Esophagus muscularis mucosa (tissue), 4 donors: ENCODE measurements at regions not wholly inside any gene's neighbourhood (a gene's known extent, or its start where the extent isn't known, plus 50 kb on each side); places are given as distances from the start of the nearest gene placed in this dataset.

Experiments
- EP300 ChIP-seq: sonication (generic); formaldehyde crosslinking; IDR thresholded peaks from one replicate; pipeline ENCODE4 v1.6.1; 2017; ENCODE audit warnings: antibody characterized with exemption
- POLR2A ChIP-seq: fragments of 450-650 bp; IDR thresholded peaks from one replicate; pipeline ENCODE4 v1.6.1; 2017; ENCODE audit warnings: antibody characterized with exemption, moderate library complexity, mild to moderate bottlenecking, low read depth
- POLR2AphosphoS5 ChIP-seq, 2 donors: sonication (generic); formaldehyde crosslinking; IDR thresholded peaks; one replicate each; pipeline ENCODE4 v1.6.1; 2017; ENCODE audit warnings: antibody characterized with exemption in 2 of 2
- TF ChIP-seq, protein P1 (sequence below), 3 experiments: fragments of 200-600 bp in 2 of 3; fragments of 450-650 bp in 1 of 3; sonication (generic) in 2 of 3; IDR thresholded peaks; one replicate each; pipeline ENCODE4 v1.5.1; 2017 to 2019; ENCODE audit warnings: antibody characterized with exemption in 3 of 3, mild to moderate bottlenecking in 2 of 3, moderate library complexity in 1 of 3

DNA sequence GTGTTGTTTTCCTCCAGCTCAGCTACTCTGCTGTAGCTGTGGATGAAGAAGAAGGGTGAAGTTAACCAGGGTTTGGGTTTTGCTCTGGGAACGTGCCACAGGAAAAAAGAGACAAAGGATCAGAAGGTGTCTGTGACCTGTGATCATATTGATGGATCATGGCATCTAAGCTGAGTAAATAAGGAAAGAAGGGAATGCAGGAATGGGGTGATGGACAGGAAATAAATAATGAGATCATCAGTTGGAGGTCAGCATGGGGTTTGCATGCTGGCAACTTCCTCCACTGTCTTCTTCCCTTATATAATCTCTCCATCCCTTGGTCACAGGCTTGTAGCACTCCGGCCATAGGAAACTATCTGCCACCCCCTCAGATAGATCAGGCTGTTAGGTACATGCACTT is 430.3 kb upstream of the PDE3A start:
- TF ChIP-seq, protein P1, sequence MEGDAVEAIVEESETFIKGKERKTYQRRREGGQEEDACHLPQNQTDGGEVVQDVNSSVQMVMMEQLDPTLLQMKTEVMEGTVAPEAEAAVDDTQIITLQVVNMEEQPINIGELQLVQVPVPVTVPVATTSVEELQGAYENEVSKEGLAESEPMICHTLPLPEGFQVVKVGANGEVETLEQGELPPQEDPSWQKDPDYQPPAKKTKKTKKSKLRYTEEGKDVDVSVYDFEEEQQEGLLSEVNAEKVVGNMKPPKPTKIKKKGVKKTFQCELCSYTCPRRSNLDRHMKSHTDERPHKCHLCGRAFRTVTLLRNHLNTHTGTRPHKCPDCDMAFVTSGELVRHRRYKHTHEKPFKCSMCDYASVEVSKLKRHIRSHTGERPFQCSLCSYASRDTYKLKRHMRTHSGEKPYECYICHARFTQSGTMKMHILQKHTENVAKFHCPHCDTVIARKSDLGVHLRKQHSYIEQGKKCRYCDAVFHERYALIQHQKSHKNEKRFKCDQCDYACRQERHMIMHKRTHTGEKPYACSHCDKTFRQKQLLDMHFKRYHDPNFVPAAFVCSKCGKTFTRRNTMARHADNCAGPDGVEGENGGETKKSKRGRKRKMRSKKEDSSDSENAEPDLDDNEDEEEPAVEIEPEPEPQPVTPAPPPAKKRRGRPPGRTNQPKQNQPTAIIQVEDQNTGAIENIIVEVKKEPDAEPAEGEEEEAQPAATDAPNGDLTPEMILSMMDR (IDR thresholded peaks at IDR 0.05): no peak
- TF ChIP-seq EP300: no peak
- TF ChIP-seq POLR2AphosphoS5 (IDR thresholded peaks at IDR 0.05): no peak
- TF ChIP-seq POLR2A: no peak
